GM19452 (cell line): ENCODE measurements at regions not wholly inside any gene's neighbourhood (a gene's known extent, or its start where the extent isn't known, plus 50 kb on each side); places are given as distances from the start of the nearest gene placed in this dataset.

Source experiments
- ATAC-seq: cut with Tn5 transposase; IDR thresholded peaks from one replicate; pipeline ENCODE4 v1.9.1; 2021; ENCODE audit not compliant: unreplicated experiment

- no peak for ATAC-seq
These were observed 604.1 kb downstream of the EDEM1 start for GRCh38 chr3:5791558-5791957.

GRCh38 chr3:5796541-5796940 lies 609.0 kb downstream of the EDEM1 start:
- ATAC-seq, result no peak

GRCh38 chr3:5798809-5799208 lies 611.3 kb downstream of the EDEM1 start:
- no peak for ATAC-seq

- ATAC-seq, result no peak
These were observed 611.9 kb downstream of the EDEM1 start for GRCh38 chr3:5799398-5799797.

GRCh38 chr3:5800965-5801364 lies 613.5 kb downstream of the EDEM1 start:
- no peak for ATAC-seq

- ATAC-seq, result no peak
These were observed 618.7 kb downstream of the EDEM1 start for GRCh38 chr3:5806192-5806591.

- no peak for ATAC-seq
These were observed 622.2 kb downstream of the EDEM1 start for GRCh38 chr3:5809586-5810246.

GRCh38 chr3:5811016-5811415 lies 623.5 kb downstream of the EDEM1 start:
- no peak for ATAC-seq

GRCh38 chr3:5813521-5813920 lies 626.0 kb downstream of the EDEM1 start:
- ATAC-seq, result no peak

GRCh38 chr3:5822843-5823242 lies 635.3 kb downstream of the EDEM1 start:
- ATAC-seq, result no peak

GRCh38 chr3:5826467-5826866 lies 639.0 kb downstream of the EDEM1 start:
- no peak for ATAC-seq

GRCh38 chr3:5828251-5828650 lies 640.7 kb downstream of the EDEM1 start:
- no peak for ATAC-seq

GRCh38 chr3:5840056-5840455 lies 652.5 kb downstream of the EDEM1 start:
- no peak for ATAC-seq

- no peak for ATAC-seq
These were observed 654.1 kb downstream of the EDEM1 start for GRCh38 chr3:5841599-5841998.

- ATAC-seq, result no peak
These were observed 658.8 kb downstream of the EDEM1 start for GRCh38 chr3:5846261-5846660.

GRCh38 chr3:5861151-5861550 lies 673.6 kb downstream of the EDEM1 start:
- no peak for ATAC-seq

- no peak for ATAC-seq
These were observed 687.4 kb downstream of the EDEM1 start for GRCh38 chr3:5874931-5875341.

GRCh38 chr3:5888851-5889250 lies 701.3 kb downstream of the EDEM1 start:
- no peak for ATAC-seq

- no peak for ATAC-seq
These were observed 701.9 kb downstream of the EDEM1 start for GRCh38 chr3:5889374-5889773.

GRCh38 chr3:5891711-5892110 lies 704.2 kb downstream of the EDEM1 start:
- no peak for ATAC-seq

- no peak for ATAC-seq
These were observed 710.6 kb downstream of the EDEM1 start for GRCh38 chr3:5898106-5898505.

- no peak for ATAC-seq
These were observed 711.7 kb downstream of the EDEM1 start for GRCh38 chr3:5899014-5899761.

- no peak for ATAC-seq
These were observed 730.4 kb downstream of the EDEM1 start for GRCh38 chr3:5917932-5918331.
